Activated gamma-delta T cell (primary cell): ENCODE measurements at regions not wholly inside any gene's neighbourhood (a gene's known extent, or its start where the extent isn't known, plus 50 kb on each side); places are given as distances from the start of the nearest gene placed in this dataset.
"Not testable (repeated sequence)": the region's sequence is repeated elsewhere in the genome, so short reads cannot be mapped to it uniquely, and the experiment has no call there.

Experiments used
- DNase-seq: peaks from one replicate; lab custom pipeline; 2025; lab: John Stamatoyannopoulos, UW

GRCh38 chr2:66174491-66174890 lies 260.4 kb upstream of the MEIS1 start:
- DNase-seq, result no peak

GRCh38 chr2:66173645-66174044 lies 261.3 kb upstream of the MEIS1 start:
- no peak for DNase-seq

- no peak for DNase-seq
Observed at GRCh38 chr2:66171530-66171929, 263.4 kb upstream of the MEIS1 start.

GRCh38 chr2:66170744-66171330 lies 264.1 kb upstream of the MEIS1 start:
- no peak for DNase-seq

- DNase-seq, result no peak
Observed at GRCh38 chr2:66169076-66169475, 265.8 kb upstream of the MEIS1 start.

GRCh38 chr2:66164470-66164869 lies 270.5 kb upstream of the MEIS1 start:
- DNase-seq, result no peak

DNA sequence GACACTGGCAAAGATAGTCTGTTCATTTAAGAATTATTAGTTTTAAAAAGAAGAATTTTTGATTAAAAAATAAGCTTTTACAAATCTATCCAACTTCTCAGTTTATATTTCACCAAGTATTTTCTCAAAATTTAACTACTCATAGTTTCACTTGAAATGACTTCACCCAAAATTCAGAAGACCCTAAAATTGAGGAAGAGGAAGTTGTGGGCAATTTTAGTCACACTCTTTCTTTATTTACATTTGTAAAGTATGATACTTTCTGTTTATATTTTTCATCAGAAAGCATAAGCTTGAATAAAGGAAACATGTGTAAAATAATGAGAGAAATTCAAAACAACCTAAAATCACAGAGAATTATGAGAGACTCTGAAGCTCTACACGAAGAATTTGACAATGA lies 278.8 kb upstream of the MEIS1 start:
- no peak for DNase-seq

DNA sequence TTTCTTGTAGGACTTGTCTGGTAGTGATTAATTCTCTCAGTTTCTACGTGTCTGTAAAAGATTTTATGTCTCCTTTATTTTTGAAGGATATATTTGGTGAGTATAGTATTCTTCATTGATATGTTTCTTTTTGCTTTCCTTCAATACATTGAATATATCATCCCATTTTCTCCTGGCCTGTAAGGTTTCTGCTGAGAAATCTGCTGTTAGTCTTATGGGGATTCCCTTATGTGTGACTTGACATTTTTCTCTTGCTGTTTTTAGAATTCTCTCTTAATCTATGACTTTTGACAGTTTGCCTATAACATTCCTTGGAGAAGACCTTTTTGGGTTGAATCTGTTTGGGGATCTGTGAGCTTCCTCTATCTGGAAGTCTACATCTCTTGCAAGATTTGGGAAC lies 281.0 kb upstream of the MEIS1 start:
- DNase-seq, result no peak

DNA sequence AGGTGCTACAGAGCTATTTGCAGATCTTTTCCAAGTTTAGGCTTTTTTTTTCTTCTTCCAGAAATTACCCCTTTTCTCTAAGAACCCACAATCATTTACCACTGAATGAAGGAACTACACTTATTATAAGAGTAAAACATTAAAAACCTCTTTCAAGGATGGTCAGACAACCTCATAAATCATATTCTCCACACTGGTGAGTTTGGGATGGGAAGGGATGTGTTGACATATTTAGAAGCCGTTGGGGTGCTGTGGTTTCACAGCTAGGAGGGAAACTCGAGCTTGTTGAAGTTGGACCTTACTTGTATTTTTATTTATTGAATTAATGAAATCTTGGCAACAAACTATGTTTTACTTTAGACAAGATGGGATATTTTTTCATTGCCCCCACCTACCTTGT lies 289.4 kb upstream of the MEIS1 start:
- DNase-seq, result no peak

DNA sequence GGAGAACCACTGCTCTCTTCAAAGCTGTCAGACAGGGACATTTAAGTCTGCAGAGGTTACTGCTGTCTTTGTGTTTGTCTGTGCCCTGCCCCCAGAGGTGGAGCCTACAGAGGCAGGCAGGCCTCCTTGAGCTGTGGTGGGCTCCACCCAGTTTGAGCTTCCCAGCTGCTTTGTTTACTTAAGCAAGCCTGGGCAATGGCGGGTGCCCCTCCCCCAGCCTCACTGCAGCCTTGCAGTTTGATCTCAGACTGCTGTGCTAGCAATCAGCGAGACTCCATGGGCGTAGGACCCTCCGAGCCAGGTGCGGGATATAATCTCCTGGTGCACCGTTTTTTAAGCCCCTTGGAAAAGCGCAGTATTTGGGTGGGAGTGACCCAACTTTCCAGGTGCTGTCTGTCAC lies 290.6 kb upstream of the MEIS1 start:
- not testable (repeated sequence) for DNase-seq

GRCh38 chr2:66137606-66138130 lies 297.3 kb upstream of the MEIS1 start:
- no peak for DNase-seq

- no peak for DNase-seq
Observed at GRCh38 chr2:66134138-66134701, 300.7 kb upstream of the MEIS1 start.

- no peak for DNase-seq
Observed at GRCh38 chr2:66127656-66128055, 307.3 kb upstream of the MEIS1 start.

DNA sequence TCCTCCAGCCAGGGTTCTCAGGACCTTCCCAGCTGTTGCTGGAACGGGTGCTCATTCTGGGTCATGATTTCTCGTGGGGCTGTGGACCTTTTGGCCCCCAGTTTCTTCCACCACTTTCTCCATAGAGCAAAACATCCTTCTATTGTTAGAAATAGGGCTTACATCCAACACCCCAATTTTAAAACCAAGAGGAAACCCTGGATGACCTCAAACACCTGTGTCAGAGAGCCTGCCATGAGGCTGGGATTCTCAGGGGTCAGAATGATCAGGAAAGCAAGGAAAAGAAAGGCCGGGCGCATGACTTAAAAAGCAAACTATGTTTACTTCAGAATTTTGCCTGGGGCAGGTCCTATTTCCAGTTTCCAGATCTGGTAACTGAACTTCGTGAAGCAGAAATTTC lies 307.9 kb upstream of the MEIS1 start:
- no peak for DNase-seq

DNA sequence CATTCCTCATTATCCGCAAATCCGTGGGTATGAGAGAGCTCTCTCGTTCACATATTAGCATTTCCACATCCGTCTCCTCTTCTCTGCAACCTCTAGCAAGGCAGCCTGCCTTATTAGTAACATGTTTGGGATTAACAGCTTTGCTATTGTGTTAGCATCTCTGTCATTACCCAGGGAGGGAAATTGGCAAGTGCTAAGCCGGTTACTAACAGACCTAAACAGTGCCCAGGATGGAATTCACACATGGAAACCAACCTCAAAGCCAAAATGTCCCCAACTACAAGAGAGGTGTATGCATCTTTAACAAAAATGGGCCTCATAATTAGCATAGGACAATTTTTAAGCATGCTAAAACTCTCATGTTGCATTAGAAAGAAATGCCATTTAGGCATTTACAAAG lies 309.0 kb upstream of the MEIS1 start:
- no peak for DNase-seq

DNA sequence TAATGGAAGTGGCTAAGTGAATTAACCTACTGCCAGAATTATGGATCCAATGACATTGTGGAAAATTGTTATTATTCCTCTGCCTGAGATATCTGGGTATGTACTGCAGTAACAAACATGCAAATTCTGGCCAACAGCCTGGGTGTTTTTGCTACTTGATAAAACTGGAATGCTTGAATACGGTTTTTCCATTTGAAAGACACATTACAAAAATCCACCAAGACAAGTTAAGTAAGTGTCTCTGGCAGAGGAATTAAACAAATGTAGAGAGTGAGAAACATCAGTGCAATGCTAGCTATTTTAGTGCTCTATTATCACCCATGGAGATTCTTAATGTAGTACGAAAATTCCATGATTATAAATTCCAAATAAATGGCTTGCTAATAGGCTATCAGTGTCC lies 312.4 kb upstream of the MEIS1 start:
- no peak for DNase-seq

DNA sequence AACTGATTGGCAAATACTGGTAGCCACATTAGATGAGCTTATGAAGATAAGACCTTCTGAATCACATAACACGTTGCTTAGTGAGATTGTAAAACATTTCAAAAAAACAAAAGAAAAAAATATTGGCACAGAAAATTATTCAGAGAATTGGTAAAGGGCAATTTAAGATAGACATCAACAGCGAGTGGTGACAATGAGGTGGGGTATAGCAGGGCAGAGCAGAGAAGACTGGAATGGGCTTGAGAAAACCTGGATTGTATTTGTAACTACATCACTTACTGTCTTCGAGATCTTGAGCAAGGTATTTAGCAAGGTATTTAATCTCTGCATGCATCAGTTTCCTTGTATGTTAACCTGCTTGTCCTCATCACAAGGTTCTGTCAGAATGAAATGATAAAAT lies 313.0 kb upstream of the MEIS1 start:
- no peak for DNase-seq

DNA sequence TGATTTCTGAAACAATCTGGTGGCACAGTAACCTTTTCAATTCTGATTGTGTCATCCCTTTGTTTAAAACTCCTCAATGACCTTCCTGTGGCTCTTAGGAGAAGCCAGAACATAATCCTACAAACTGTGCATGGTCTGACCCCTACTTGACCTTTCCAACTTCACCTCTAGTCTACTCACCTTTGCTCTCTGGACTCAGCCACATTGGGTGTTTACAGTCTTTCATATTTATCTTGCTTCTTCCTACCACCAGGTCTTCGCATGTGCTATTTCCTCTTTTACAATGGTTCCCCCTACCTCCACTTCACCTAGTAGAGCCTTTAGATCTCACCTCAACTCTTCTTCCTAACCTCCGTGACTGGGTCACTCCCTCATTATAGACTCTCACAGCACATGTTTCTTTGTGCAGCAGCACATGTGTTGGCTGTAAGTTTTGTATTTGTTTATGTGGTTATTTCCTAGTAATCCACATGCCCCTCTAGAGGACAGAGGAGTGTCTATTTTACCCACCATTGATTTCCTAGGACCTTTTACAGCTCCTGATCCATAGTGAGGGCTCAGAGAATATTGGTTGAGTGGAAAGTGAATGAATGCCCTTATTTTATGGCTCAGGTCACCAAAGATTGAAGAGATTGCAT lies 320.8 kb upstream of the MEIS1 start:
- no peak for DNase-seq

DNA sequence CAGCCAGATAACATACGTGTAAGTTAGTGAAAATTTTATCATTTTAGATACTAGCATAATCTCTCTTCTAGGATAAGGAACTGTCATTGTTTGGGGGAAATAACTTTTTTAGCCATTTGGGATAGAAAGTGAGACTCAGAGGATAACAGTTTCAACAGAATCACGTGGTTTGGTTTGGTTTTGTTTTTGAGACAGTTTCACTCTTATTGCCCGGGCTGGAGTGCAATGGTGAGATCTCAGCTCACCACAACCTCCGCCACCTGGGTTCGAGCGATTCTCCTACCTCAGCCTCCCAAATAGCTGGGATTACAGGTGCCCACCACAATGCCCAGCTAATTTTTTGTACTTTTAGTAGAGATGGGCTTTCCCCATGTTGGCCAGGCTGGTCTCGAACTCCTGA lies 323.2 kb upstream of the MEIS1 start:
- no peak for DNase-seq

DNA sequence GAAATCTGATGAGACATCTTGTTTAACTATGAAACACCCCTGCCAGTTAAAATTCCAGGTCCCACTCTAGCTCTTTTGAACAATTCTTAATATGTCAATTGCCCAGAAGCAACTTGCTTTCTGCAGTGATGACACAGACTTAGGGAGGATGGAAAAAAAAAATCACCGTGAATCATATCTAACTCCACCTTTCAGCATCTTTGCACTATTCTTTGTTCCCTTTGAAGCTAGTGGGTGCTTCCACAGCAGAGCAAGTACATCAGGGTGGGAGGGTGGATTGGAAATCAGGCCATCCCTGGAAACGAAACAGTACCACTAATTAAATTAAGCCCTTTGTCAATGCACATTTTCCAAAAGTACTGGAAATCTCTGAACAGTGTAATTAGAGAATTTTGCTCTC lies 324.3 kb upstream of the MEIS1 start:
- DNase-seq, result no peak

DNA sequence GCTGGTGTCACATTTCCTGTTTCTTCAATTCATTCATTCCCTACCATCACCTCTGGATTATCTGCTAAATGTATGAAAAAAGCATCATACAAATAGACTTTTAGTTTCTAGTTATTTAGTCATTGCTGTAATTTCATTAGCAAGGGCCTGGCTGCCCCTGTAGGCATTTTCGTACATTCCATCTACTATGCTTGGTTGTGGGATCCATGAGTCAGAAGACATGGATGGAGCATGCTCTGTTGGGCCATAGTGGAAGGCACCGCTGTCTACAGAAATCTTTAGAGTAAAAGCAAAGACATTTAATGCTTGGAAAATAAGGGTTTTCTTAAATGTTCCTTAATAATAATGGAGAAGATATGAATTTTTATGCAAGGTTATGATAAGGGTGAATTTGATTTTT lies 324.8 kb upstream of the MEIS1 start:
- no peak for DNase-seq

- DNase-seq, result no peak
Observed at GRCh38 chr2:66109419-66109818, 325.5 kb upstream of the MEIS1 start.

- no peak for DNase-seq
Observed at GRCh38 chr2:66105066-66105753, 329.7 kb upstream of the MEIS1 start.
